Germinal center (tissue), 1 donor: ENCODE measurements at regions not wholly inside any gene's neighbourhood (a gene's known extent, or its start where the extent isn't known, plus 50 kb on each side); places are given as distances from the start of the nearest gene placed in this dataset.
"Not testable (repeated sequence)": the region's sequence is repeated elsewhere in the genome, so short reads cannot be mapped to it uniquely, and the experiment has no call there.

ENCODE experiments used
- DNase-seq: peaks from one replicate; pipeline ENCODE4 v3.0.0; 2012; ENCODE audit warnings: mixed read lengths, low spot score

DNA sequence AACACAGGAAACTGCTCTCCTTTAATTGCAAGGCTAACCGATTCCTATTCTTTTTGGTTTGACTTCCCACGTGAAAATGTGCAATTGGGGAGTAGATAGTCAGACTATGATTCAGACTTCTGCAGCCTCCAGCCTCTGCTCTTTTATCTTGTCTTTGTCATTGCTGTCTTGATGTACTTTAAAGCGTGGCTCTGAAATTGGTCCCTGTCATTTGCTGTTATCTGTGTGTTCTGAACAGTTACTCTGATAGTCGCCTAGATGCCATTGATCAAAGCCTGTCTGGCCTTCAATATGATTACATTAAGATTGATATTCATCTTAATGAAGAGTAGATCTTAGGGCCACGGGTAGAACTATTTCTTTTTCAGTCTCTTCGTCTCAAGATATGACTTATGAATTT lies 799.2 kb downstream of the REEP3 start:
- DNase-seq = no peak

DNA sequence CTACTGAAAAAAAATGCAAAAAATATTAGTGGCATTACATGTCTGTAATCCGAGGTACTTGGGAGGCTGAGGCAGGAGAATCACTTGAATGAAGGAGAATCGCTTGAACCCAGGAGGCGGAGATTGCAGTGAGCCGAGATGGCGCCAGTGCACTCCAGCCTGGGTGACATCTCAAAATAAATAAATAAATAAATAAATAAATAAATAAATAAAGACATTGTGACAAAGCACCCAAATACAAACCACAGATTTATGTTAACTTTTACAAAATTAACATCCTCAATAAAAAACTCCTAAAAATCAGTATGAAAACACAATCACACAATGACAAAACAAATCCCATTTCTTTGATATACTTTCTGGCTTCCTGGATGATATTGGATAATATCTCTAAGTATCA lies 808.3 kb downstream of the REEP3 start:
- DNase-seq = no peak

DNA sequence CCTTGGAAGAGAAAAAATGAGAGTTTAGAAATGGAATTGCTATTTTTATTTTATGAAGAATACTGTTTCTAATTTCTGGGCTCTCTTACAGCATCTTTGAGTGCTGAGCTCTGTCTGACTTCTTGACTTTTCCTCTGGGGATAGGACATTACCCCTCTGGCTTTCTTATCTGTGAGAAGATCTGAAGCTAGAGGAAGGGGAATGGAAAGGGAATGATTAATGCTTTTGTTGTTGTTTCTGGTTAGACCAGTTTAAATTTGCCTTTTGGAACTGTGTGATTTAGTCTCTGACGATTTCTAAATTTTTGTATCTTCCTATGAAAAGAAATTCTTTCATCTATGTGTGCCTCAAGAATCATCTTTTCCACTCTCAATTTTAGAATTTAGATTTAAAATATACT lies 811.4 kb downstream of the REEP3 start:
- no peak for DNase-seq

DNA sequence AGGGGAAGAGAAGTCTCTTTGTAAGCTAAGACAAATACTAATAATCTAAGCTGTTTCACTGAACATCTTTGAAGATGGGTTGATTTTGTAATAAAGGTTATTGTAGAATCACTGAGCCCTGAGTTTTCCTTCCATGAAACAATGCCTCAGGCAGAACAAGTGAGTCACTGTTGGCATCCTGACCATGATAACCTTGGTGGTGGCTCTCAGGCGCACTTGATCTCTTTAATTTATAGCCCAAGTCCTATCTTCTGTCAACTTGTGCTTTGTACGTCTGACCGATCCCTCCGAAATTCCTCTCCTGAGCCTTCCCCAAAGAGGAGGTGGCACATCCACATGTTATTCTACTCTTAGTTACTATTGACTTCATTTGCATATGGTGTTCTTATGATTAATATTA lies 812.9 kb downstream of the REEP3 start:
- no peak for DNase-seq

DNA sequence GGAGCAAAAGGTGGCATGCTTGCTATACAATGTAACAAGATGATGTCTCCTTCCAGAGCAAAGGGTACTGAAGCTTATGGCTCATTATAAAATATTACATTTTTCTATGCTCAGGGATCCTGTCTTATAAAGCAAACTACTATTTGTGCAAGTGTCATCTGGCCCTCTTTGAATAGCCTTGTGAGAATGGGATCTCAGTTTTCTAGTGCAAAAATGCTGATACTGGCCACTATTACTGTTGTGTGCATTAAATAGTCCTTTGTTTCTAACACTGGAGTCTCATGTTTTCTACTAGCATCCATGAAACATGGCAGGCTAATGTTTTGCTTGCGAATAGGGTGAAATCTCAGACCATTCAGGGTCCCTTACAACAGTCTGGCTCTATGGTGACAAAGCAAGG lies 823.0 kb downstream of the REEP3 start:
- DNase-seq = no peak

DNA sequence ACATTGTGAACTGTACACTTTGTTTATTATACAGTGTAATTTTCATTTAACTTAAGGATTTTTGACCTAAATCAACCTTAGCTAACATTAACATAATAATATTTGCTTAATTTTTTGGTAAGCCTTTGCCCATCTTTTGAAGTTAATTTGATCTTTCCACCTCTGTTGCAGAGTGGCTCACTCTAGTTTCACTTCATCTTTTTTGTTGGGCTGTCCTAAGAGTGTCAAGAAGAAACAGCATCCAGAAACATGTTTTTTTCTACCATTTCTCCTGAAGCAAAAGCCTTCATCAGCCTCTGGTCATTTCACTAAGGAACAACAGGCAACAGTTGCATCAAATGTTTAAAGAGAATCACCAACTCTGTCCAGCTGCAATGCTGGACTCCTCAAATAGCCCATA lies 824.7 kb downstream of the REEP3 start:
- DNase-seq = no peak

DNA sequence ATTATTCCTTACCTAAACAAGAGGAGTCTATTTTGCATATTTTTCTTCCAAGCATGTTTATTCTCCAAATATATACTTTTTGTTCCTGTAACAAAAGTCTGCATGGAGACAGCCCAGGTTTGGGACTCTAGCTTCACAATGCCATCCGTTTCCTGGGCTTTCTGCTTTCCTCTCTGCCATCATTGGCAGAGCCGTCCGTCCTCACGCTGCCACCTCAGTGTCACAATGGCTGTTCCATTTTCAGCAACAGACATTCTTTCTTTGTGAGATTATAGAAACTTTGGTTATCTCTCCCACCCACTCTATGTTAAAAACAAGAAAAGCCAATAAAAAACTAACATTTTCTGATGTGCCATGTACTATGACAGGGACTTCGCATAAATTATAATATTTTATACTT lies 825.2 kb downstream of the REEP3 start:
- DNase-seq = no peak

DNA sequence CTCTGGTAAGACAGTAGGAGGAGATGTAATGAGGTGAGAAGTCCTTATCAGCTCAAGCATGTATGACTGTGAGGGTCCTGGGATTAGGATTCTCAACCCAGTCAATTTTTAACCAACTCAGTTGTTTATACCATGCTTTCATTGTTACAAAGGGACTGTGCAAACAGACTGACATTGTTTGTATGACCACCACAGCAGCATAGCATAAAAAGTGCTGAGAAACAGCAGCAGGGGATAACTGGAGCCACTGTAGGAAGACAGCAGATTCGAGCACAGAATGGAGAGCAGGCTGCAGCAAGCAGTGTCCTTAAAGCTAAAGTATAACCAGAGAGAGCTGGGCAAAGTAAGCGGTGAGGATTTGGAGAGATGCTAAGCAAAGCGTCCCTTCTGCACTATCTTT lies 829.5 kb downstream of the REEP3 start:
- DNase-seq = no peak

DNA sequence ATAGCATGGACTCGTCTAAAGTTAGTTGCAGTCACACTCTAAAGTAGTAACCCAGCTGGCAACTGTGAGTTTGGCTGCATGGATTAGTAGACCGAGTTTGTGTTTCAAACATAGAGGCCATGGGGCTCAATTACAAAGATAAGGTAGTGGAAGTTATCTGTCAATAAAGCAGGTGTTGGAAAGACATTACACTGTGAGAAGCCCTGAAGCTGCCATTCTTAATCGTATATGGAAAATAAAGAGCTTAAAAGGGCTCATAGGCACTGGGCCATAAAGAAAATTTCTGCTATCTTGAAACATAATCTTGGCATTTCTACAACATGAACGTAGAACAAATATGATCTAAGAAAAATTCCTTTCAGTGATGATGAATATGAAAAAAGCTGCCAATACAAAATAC lies 837.7 kb downstream of the REEP3 start:
- no peak for DNase-seq

DNA sequence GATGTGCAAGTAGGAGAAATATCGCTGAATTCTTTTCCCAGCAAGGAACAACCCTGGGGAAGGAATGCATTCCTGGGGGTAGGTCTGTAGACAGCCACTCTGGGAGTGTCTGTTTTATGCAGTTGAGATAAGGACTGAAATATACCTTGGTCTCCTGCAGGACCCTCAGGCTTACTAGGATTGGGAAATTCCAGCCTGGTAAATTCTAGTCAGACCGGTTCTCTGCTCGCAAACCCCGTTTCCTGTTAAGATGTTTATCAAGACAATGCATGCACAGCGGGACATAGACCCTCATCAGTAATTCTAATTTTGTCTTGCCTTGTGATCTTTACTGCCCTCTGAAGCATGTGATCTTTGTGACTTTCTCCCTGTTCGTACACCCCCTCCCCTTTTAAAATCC lies 839.0 kb downstream of the REEP3 start:
- not testable (repeated sequence) for DNase-seq

DNA sequence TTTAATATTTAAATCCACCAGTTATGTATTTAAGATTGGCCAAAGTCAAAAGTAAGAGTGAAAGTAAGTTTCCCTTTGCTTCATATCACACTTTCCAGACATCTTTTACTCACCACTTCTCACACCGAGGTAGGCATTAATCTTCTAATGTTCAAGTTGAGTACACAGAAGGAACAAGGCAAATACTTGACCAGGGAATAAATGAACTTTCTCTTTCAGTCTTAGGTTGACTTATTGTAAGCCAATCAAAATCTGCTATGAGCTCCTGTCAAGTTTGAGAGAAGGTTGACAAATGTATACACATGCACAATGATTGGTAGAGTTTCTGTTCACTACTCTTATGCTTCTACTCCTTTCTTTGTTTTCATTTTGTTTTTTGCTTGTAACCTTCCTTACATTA lies 842.5 kb downstream of the REEP3 start:
- DNase-seq = no peak

DNA sequence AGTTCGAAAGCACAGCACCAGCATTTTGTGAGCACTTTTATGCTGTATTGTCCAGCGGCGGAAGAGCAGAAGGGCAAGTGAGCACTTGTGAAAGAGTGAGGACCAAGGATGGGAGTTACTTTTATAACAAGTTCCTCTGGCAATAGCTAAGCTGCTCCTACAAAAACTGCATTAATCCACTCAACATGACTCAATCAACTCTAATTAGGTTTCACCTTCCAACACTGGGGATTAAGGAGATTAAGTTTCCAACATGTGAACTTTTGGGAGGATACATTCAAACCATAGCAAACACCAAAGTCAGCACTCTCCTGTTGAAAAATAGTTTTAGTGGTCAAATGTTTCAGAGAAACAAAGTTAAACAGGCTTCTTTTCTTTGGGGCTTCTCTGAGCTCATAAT lies 844.5 kb downstream of the REEP3 start:
- no peak for DNase-seq

DNA sequence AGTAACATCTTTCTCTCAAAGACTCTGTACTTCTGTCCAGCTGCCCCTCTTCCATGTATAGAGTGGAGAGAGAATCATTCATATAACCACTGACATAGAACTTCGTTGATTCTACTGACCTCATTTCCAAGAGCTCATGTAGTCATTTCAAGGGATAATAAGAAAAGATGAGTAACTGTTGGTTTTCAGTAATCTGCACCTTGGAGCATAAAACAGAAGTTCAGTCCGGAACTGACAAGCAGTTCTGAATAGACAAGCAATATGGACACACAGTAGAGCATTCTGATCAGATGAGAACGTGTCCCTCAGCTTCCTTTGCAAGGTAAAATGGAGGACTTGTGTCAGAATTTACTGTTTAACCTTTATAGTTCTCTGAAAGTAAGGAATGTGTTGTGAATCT lies 847.1 kb downstream of the REEP3 start:
- no peak for DNase-seq

DNA sequence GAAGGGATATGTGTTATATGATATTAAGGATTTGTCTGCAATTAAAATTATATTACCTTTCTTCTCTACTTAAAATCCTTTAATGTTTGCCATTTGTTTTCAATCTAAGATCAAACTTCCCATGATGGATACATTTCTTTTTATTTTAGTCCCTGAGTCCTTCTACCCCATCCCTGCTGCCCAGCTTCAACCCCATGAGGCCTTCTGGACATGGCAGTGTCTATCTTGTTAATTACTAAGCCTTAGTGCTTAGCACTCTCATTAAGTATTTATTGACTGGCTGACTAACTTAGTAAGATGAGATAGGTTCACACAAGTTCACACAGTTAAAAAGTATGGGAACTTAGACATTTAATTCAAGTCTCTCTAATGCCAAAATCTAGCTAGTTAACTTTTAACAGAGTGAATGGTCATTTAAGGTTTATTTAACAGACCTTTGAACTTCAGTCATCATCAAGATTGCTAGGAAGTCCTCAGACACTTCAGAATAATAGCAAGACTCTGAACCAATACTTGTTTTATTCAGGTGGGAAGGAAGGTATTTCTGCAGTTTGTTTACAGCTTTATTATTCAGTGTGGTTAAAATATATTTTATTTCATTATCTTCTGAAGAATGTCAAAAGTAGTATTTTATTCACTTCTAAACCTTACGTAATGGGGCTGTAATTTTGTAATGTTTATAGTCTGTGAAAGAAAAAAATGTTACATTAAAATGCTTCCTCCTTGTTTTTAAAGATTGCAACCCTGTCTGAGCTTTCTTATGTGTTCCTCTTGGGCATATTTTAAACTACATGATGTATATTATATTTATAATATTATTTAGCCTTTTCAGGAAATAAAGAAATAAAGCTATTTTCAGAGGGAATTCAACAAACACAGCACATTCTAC lies 848.9 kb downstream of the REEP3 start:
- no peak for DNase-seq

DNA sequence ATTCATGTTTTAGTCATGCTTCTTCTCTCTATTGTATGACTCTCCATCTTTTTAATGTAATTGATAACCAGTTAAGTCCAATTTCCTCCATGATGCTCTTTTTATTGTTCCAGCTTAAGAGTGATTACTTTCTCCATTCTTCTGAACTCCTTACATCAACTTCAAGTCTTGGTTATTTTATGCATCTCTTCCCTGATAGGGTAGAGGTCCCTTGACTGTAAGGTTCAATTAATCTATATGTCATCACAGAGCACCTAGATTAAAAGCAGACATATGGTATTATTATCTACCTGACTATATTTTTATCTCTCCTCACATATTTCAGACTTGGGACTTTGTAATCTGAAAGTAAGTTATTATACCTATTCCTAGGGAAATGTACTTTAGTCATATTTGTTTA lies 853.1 kb downstream of the REEP3 start:
- DNase-seq = no peak

DNA sequence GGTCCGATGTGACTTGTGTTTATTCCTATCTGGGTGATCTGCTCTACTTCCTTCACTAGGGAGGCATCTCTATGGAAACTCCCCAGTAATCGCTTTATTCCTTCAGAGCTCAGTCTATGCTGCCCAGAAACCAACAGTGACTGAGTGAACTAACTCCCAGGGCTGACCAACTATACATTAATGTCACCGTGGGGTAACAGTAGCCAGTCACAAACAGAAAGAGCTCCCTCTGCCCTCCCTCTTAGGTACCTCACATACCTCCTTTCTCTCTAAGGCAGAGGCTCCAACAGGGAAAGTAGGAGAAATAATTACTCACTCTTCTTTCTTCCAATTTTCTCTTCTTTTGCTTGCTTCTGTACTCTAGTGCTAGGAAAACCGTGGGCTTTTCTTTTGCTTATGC lies 855.0 kb downstream of the REEP3 start:
- DNase-seq = no peak

DNA sequence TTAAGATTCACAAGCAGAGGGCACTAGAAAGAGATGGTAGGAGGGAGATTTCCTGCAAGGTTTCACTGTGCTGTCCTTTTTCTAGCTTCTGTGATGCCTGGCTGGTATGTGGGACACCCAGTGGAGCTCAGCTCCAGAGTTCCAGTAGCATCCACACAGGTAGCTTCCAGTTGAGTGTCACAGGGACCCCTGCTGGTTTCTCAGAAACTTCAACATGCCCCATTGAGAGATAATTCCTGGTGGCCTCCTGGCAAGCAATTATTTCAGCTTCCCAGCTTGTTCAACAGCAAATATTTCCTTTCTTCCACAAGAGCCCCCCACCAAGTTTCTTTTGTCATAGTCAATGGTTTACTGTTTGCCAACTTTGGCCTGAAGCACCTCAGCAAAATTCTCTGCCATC lies 858.7 kb downstream of the REEP3 start:
- DNase-seq = no peak

DNA sequence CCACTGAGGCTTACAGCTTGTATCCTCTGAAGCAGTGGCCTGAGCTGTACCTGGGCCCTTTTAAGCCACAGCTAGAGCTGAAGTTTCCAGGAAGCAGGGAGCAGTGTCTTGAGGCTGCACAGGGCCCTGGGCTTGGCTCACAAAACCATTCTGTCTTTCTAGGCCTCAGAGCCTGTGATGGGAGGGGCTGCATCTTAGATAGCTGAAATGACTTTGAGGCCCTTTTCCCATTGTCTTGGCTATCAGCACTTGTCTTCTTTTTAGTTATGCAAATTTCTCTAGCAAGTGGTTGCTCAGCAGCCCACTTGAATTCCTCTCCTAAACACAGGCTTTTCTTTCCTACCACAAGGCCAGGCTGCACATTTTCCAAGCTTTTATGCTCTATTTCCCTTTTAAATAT lies 864.2 kb downstream of the REEP3 start:
- DNase-seq = no peak

DNA sequence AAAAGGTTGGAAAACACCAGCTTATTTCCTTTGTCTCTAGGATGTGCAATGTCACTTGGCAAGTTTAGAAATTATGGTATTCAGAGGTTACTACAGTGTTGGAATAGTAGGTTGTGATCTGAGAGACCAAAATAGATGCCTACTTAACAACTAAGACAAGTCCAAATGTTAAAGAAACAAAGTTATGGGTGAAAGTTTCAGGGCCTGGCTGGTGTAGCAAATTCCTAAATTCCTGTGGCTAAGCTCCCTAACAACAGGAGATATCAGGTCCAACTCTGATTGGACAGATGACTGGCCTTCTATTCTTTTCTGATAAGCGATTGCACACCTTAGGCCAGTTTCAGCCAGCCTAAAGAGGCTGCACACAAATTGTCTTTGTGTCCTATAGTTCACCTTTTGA lies 873.5 kb downstream of the REEP3 start:
- no peak for DNase-seq

DNA sequence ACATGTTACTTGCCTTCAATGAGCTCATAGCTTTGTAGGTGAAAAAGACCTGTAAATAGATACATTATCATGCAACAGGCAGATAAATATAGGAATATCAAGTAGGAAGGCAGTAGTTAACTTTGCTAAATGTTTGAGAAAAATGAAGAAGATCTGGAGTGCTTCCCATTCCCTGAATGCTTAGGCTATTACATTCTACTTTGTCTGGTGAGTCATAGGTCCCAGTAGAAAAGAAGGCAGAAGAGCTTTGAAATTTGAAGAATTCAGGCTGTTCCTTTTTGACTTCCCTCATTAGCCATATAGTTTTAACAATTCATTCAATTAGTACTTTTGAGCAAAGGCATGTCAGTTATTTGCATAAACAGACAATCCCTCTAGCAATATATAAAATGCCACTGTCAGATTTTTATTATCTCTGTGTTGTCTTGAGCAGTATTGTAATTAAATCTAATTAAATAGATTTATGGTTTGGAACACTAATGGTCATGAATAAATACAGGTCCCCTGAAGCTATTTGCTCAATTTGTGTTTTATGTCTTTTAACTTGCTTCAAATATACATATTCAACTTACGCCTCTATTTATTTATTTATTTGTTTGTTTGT lies 875.0 kb downstream of the REEP3 start:
- DNase-seq = no peak

DNA sequence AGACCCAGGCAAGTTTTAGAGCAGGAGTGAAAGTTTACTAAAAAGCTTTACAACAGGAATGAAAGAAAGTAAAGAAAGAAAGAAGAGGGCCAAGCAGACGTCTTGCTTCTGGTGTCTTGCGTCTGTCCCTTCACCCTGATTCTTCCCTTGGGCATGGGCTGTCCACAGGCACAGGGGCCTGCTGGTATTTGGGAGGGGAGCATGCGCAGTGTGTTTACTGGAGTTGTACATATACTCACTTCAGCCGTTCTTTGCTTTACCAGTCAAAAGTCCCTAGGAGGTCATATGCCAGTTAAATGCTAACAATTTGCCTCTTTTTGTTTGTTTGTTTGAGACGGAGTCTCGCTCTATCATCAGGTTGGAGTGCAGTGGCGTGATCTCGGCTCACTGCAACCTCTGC lies 875.9 kb downstream of the REEP3 start:
- no peak for DNase-seq

DNA sequence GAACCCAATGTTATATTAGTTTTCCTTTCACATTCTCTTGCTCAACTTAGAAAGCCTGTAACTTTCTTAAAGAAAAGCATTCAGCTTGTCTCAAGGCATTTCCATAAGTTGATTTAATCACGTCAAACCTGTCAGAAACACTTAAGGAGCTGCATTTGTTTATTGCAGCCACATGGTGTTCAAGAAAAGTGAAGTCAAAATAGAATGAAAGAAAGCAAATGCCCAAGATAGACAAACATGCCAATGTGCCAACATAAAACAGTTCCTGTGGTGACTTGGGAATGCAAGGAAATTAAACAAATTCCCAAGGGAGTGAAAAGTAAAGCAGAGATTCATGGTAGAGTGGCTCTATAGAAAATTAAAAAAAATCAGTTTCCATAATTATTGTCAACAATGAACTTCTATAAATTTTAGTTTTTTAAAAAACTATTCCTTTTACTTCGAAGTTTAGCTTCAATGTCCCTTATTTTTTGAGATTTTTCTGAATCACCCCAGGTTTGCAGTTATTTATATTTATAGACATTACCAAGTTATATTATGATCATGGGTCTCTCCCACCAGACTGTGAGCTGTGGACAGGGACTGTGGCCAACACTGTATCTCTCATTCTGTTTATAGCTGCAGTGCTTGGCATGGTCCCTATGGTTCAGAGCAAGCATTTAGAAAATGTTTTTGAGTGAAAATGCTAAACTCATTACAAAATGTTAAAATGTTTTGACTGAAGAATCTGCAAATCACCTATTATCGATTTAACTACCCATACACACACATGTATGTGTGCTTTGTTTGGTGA lies 887.4 kb downstream of the REEP3 start:
- DNase-seq = no peak

DNA sequence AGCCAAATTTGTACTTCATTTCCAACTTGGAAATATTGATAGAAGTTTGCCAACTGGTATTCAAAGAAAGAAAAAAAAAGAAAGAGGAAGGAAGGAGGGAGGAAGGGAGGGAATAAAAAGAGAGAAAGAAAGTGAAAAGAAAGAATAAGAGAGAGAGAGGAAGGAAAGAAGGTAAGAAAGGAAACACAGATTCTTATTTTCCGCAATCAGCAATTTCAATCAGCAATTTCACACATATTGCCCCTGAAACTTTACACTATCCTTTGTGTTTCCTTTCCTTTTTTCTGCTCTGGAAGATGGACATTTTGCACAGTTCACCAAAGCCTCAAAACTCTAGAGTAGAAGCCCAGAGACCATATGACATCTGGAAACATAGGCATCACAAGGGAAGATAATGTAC lies 888.1 kb downstream of the REEP3 start:
- DNase-seq = no peak
